A549 (cell line): ENCODE measurements at regions not wholly inside any gene's neighbourhood (a gene's known extent, or its start where the extent isn't known, plus 50 kb on each side); places are given as distances from the start of the nearest gene placed in this dataset.

Source experiments
- ATAC-seq, 2 experiments: fragments of 200-7000 bp in 1 of 2; fragments of >200 bp in 1 of 2; cut with Nextera tagmentation in 1 of 2; cut with Tn5 transposase in 1 of 2; 3 replicates each; pipeline versions ENCODE4 v1.8.0 to v1.9.1; 2018 to 2020; ENCODE audit warnings: mild to moderate bottlenecking in 1 of 2, moderate library complexity in 1 of 2
- CTCF ChIA-PET: fragments of 300-600 bp; sonication (Branson Sonifier 250); formaldehyde crosslinking; extraction: SDS; loops from one replicate; lab custom pipeline; 2021; ENCODE audit warnings: antibody characterized with exemption, inconsistent platforms; lab: Yijun Ruan, JAX
- POLR2A ChIA-PET: fragments of 350-600 bp; formaldehyde crosslinking; extraction: SDS; loops from one replicate; lab custom pipeline; 2021; ENCODE audit warnings: antibody characterized with exemption, inconsistent platforms; lab: Yijun Ruan, JAX
- DNase-seq, 2 experiments: peaks; one replicate each; pipeline versions ENCODE4 v3.0.0 to v3.0.0-alpha.2; 2011 to 2016; ENCODE audit warnings: low read depth in 1 of 2, low spot score in 1 of 2
- FAIRE-seq: peaks from 2 replicates; lab custom pipeline; 2011; peaks lifted over from hg19 to GRCh38; lab: Jason Lieb, UNC
- H3K27ac ChIP-seq, 2 experiments: fragments of >200 bp; sonication (Bioruptor Twin); formaldehyde crosslinking; 3 replicates each; pipeline ENCODE4 v1.5.1; 2016 to 2017
- H3K4me1 ChIP-seq: fragments of >200 bp; sonication (Bioruptor Twin); formaldehyde crosslinking; 3 replicates; pipeline ENCODE4 v1.6.1; 2016
- H3K4me2 ChIP-seq: fragments of >200 bp; sonication (Bioruptor Twin); formaldehyde crosslinking; 3 replicates; pipeline ENCODE4 v1.6.1; 2016
- H3K4me3 ChIP-seq: fragments of >200 bp; sonication (Bioruptor Twin); formaldehyde crosslinking; 3 replicates; pipeline ENCODE4 v1.5.1; 2016
- H3K9me3 ChIP-seq: fragments of >200 bp; sonication (Bioruptor Twin); formaldehyde crosslinking; 3 replicates; pipeline ENCODE4 v1.6.1; 2016
- BHLHE40 ChIP-seq: IDR thresholded peaks from 2 replicates; pipeline ENCODE4 v1.6.1; 2012; ENCODE audit warnings: low read depth, low read length, inconsistent platforms
- CBX2 ChIP-seq: fragments of 200-600 bp; sonication (generic); IDR thresholded peaks from 2 replicates; pipeline ENCODE4 v1.6.1; 2016; ENCODE audit warnings: low read depth, mild to moderate bottlenecking, borderline replicate concordance
- CHD2 ChIP-seq: fragments of 150-350 bp; IDR thresholded peaks from 2 replicates; pipeline ENCODE4 v1.6.1; 2014; ENCODE audit warnings: low read length; ENCODE audit not compliant: partially characterized antibody
- EHF ChIP-seq: fragments of 250-450 bp; sonication (Bioruptor Pico); IDR thresholded peaks from 2 replicates; pipeline ENCODE4 v1.5.0; 2020; ENCODE audit warnings: mild to moderate bottlenecking
- ELK1 ChIP-seq: fragments of 150-350 bp; IDR thresholded peaks from 2 replicates; pipeline ENCODE4 v1.6.1; 2014; ENCODE audit warnings: low read depth, mild to moderate bottlenecking, low read length
- FOSB ChIP-seq: fragments of 250-450 bp; sonication (Bioruptor Pico); IDR thresholded peaks from 2 replicates; pipeline ENCODE4 v1.5.0; 2020; ENCODE audit warnings: mild to moderate bottlenecking, moderate library complexity
- FOSL2 ChIP-seq, 2 experiments: fragments of 450-650 bp in 1 of 2; fragments of >200 bp in 1 of 2; sonication (Bioruptor Twin) in 1 of 2; formaldehyde crosslinking; IDR thresholded peaks; 2 replicates each; pipeline versions ENCODE4 v1.5.0 to v1.6.1; 2016 to 2020; ENCODE audit warnings: mild to moderate bottlenecking in 1 of 2, moderate library complexity in 1 of 2
- FOXS1 ChIP-seq: fragments of 250-450 bp; sonication (Bioruptor Pico); IDR thresholded peaks from 2 replicates; pipeline ENCODE4 v1.5.0; 2020; ENCODE audit warnings: mild to moderate bottlenecking, moderate library complexity
- HDAC2 ChIP-seq: fragments of 200-600 bp; sonication (generic); IDR thresholded peaks from 2 replicates; pipeline ENCODE4 v1.6.1; 2016
- HEYL ChIP-seq: fragments of 250-450 bp; sonication (Bioruptor Pico); IDR thresholded peaks from 2 replicates; pipeline ENCODE4 v1.8.0; 2021; ENCODE audit warnings: mild to moderate bottlenecking, moderate library complexity
- HOXA7 ChIP-seq: fragments of 250-450 bp; sonication (Bioruptor Pico); IDR thresholded peaks from 2 replicates; pipeline ENCODE4 v1.5.0; 2020; ENCODE audit warnings: mild to moderate bottlenecking, moderate library complexity
- MAZ ChIP-seq: fragments of 150-350 bp; IDR thresholded peaks from 2 replicates; pipeline ENCODE4 v1.6.1; 2014; ENCODE audit warnings: antibody characterized with exemption, low read depth, low read length, borderline replicate concordance
- PHF8 ChIP-seq: fragments of 200-600 bp; sonication (generic); IDR thresholded peaks from 2 replicates; pipeline ENCODE4 v1.6.1; 2016; ENCODE audit warnings: low read depth, mild to moderate bottlenecking, antibody characterized with exemption, moderate library complexity, borderline replicate concordance
- POLR2AphosphoS2 ChIP-seq: conservative IDR thresholded peaks from 2 replicates; pipeline ENCODE4 v1.6.1; 2012; ENCODE audit warnings: low read length, improper control_type of control experiment, inconsistent platforms
- RARB ChIP-seq: fragments of 250-450 bp; sonication (Bioruptor Pico); IDR thresholded peaks from 2 replicates; pipeline ENCODE4 v1.8.0; 2021; ENCODE audit warnings: mild to moderate bottlenecking, moderate library complexity
- RFX5 ChIP-seq: fragments of 450-650 bp; IDR thresholded peaks from 2 replicates; pipeline ENCODE4 v1.7.1; 2014; ENCODE audit warnings: antibody characterized with exemption, mild to moderate bottlenecking, moderate library complexity
- SMC3 ChIP-seq: fragments of >200 bp; sonication (Bioruptor Twin); formaldehyde crosslinking; IDR thresholded peaks from 3 replicates; pipeline ENCODE4 v1.6.1; 2018; ENCODE audit warnings: inconsistent platforms
- ZSCAN20 ChIP-seq: fragments of 250-450 bp; sonication (Bioruptor Pico); IDR thresholded peaks from 2 replicates; pipeline ENCODE4 v1.8.0; 2022; ENCODE audit warnings: mild to moderate bottlenecking, moderate library complexity
- WGBS: methylation state at CpG from one replicate; pipeline ENCODE4 v1.1.6; 2017; ENCODE audit errors: missing lambda C conversion rate; 5-methylcytosine and 5-hydroxymethylcytosine counted together
- TF ChIP-seq, protein P1 (sequence below): fragments of >200 bp; sonication (Bioruptor Twin); formaldehyde crosslinking; IDR thresholded peaks from 3 replicates; pipeline ENCODE4 v1.5.1; 2016

GRCh38 chr14:100421756-100422470 lies 98.8 kb downstream of the SLC25A47 start:
- Histone ChIP-seq H3K9me3 (no peaks in the 10 kb centered on the region), H3K4me3 (no peak overlapping the region), H3K4me2 (no peak overlapping the region), H3K4me1 (peaks cover 36% of the 10 kb centered on the region), H3K27ac (peak overlapping the region in 1 of 2 experiments; percentile 50; a peak in 2 of 6 replicates)
- no peak for DNase-seq
- CTCF ChIA-PET = interaction anchor here (0.8 to 14.8 kb wide), 14 partner anchors 9 to 1245 kb away, joined by 3 to 292 read pairs (median 4); no protein-coding TSS in a partner anchor
- TF ChIP-seq EHF (no peak), RFX5 (no peak)
- WGBS = 50% methylated on average over 2 of the region's 2 CpGs
- POLR2A ChIA-PET = no interaction called here
- no peak for FAIRE-seq
- no peak for ATAC-seq

- CTCF ChIA-PET = interaction anchor here (0.6 to 14.8 kb wide), 12 partner anchors 9 to 1244 kb away, joined by 3 to 292 read pairs (median 4); no protein-coding TSS in a partner anchor
- no peak for DNase-seq
Measured at GRCh38 chr14:100422556-100423316, 99.6 kb downstream of the SLC25A47 start.

DNA sequence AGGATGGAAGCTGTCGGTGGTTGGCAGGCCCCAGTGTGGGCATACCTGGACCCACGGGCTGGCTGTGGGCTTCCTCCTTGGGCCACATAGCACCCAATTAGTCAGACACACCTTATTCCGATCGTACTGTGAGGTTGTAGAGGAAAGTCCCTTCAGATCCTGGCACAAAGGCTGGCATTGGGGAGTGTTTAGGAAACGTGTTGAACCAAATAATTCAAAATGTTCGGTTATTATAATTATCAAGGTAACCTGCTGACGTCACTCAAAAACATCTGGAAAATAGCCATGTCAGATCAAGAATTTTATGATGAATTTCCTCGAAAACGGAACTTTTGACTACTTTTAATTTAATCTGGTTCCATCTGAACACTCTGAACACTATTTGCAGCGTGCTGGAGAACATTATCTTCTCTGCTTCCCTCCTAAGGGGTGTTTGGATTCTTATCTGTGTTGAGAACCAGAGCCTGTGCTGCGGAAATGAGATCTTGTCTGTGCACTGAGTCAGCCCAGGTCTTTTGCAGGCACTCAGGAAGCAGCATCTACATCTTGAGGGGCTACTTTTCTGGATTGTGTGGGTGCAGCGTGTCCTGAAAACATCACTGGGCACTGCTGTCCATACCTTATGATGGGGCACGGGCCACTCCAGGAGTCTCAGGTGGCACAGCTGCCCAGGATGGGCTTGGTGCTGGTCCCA lies 100.3 kb downstream of the SLC25A47 start:
- H3K27ac ChIP-seq = peak overlapping the region in 1 of 2 experiments; percentile 55; a peak in 2 of 6 replicates
- FAIRE-seq = no peak
- peaks cover 24% of the 10 kb centered on the region for H3K4me1 ChIP-seq
- no peaks in the 10 kb centered on the region for H3K9me3 ChIP-seq
- ATAC-seq = no peak
- 96% methylated on average over 13 of the region's 13 CpGs for WGBS
- ChIA-PET POLR2A (no interaction called here), CTCF (interaction anchor here (0.6 to 14.8 kb wide), 7 partner anchors 8 to 229 kb away, joined by 3 to 292 read pairs (median 36); no protein-coding TSS in a partner anchor)
- H3K4me3 ChIP-seq = no peak overlapping the region
- no peak for DNase-seq
- TF ChIP-seq POLR2AphosphoS2 (no peak), MAZ (no peak), FOSB (no peak), HOXA7 (CRISPR knock-in tag) (no peak), RARB (no peak), HEYL (CRISPR knock-in tag) (no peak), ZSCAN20 (CRISPR knock-in tag) (no peak), BHLHE40 (no peak), EHF (no peak), PHF8 (no peak), HDAC2 (no peak), FOXS1 (CRISPR knock-in tag) (no peak), CHD2 (no peak), CBX2 (no peak), SMC3 (no peak), ELK1 (no peak)
- TF ChIP-seq, protein P1, sequence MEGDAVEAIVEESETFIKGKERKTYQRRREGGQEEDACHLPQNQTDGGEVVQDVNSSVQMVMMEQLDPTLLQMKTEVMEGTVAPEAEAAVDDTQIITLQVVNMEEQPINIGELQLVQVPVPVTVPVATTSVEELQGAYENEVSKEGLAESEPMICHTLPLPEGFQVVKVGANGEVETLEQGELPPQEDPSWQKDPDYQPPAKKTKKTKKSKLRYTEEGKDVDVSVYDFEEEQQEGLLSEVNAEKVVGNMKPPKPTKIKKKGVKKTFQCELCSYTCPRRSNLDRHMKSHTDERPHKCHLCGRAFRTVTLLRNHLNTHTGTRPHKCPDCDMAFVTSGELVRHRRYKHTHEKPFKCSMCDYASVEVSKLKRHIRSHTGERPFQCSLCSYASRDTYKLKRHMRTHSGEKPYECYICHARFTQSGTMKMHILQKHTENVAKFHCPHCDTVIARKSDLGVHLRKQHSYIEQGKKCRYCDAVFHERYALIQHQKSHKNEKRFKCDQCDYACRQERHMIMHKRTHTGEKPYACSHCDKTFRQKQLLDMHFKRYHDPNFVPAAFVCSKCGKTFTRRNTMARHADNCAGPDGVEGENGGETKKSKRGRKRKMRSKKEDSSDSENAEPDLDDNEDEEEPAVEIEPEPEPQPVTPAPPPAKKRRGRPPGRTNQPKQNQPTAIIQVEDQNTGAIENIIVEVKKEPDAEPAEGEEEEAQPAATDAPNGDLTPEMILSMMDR = no peak
- TF ChIP-seq, all 56 proteins: peak for 0
- H3K4me2 ChIP-seq = no peak overlapping the region

More at GRCh38 chr14:100422556-100423316, 99.6 kb downstream of the SLC25A47 start:
- FAIRE-seq (no peak), ATAC-seq (no peak)
- Histone ChIP-seq H3K4me1 (peaks cover 28% of the 10 kb centered on the region), H3K27ac (peak overlapping the region in 1 of 2 experiments; percentile 55; a peak in 2 of 6 replicates), H3K9me3 (no peaks in the 10 kb centered on the region), H3K4me2 (no peak overlapping the region), H3K4me3 (no peak overlapping the region)
- TF ChIP-seq FOSL2 (IDR thresholded peaks at IDR 0.05) (no peak), FOSL2 (CRISPR knock-in tag; IDR thresholded peaks at IDR 0.05) (0 out of 2 replicates have a peak, but pooled peaks have one; percentile 33), BHLHE40 (no peak)
- WGBS = 88% methylated on average over 12 of the region's 12 CpGs
- POLR2A ChIA-PET = no interaction called here
